Tibial nerve (tissue), 4 donors: ENCODE measurements at regions not wholly inside any gene's neighbourhood (a gene's known extent, or its start where the extent isn't known, plus 50 kb on each side); places are given as distances from the start of the nearest gene placed in this dataset.

Experiments
- DNase-seq, 2 donors: peaks; one replicate each; pipeline ENCODE4 v3.0.0-alpha.2; 2019; ENCODE audit warnings: low spot score in 2 of 2
- H3K27ac ChIP-seq, 4 donors: fragments of 200-600 bp; sonication (generic) in 3 of 4; one replicate each; pipeline ENCODE4 v1.5.1; 2017 to 2019; ENCODE audit warnings: mild to moderate bottlenecking in 1 of 4
- H3K27me3 ChIP-seq, 2 donors: fragments of 200-600 bp; sonication (generic) in 1 of 2; one replicate each; pipeline versions ENCODE4 v1.5.1 to v1.6.0; 2017 to 2019
- H3K36me3 ChIP-seq, 3 donors: fragments of 200-600 bp; sonication (generic); one replicate each; pipeline ENCODE4 v1.5.1; 2018 to 2019
- H3K4me1 ChIP-seq, 4 donors: fragments of 200-600 bp; sonication (generic) in 3 of 4; one replicate each; pipeline ENCODE4 v1.5.1; 2017 to 2019
- H3K4me3 ChIP-seq, 4 donors: fragments of 200-600 bp; sonication (generic) in 3 of 4; one replicate each; pipeline ENCODE4 v1.5.1; 2017 to 2019; ENCODE audit warnings: mild to moderate bottlenecking in 1 of 4, moderate library complexity in 1 of 4
- H3K9me3 ChIP-seq, 4 donors: fragments of 200-600 bp; sonication (generic) in 3 of 4; one replicate each; pipeline ENCODE4 v1.5.1; 2017 to 2019
- EP300 ChIP-seq, 2 donors: sonication (generic); formaldehyde crosslinking; IDR thresholded peaks; one replicate each; pipeline ENCODE4 v1.6.1; 2017; ENCODE audit warnings: antibody characterized with exemption in 2 of 2, mild to moderate bottlenecking in 1 of 2
- POLR2A ChIP-seq, 2 donors: fragments of 450-650 bp; IDR thresholded peaks; one replicate each; pipeline ENCODE4 v1.6.1; 2017; ENCODE audit warnings: antibody characterized with exemption in 2 of 2, mild to moderate bottlenecking in 2 of 2, moderate library complexity in 2 of 2
- WGBS, 2 donors: methylation state at CpG; one replicate each; pipeline ENCODE4 v1.1.5; 2018; 5-methylcytosine and 5-hydroxymethylcytosine counted together
- TF ChIP-seq, protein P1 (sequence below), 5 experiments: fragments of 200-600 bp in 3 of 5; fragments of 450-650 bp in 2 of 5; sonication (generic) in 3 of 5; IDR thresholded peaks; one replicate each; pipeline ENCODE4 v1.5.1; 2016 to 2019; ENCODE audit warnings: antibody characterized with exemption in 5 of 5, mild to moderate bottlenecking in 3 of 5, moderate library complexity in 2 of 5

DNA sequence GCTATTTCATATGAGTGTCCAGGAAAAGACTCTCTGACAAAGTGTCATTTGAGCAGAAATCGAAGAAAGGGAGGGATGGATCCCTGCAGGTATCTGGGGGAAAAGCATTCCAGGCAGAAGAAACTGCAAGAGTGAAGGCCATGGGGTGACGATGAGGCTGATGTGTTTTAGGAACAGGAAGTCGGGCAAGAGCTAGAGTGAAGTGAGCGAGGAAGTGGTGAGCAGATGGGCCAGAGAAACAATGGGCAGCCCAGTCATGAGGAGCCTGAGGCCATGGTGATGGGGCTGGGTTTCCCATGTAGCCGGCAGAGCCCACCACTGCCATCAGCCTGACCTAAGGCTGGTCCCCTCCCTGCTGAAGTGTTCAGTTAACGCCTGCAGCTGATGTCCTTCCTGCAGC, 150.2 kb downstream of the TNFSF13B start:
- Histone ChIP-seq H3K36me3 (no peaks in the 10 kb centered on the region), H3K4me1 (no peaks in the 10 kb centered on the region), H3K4me3 (no peak overlapping the region), H3K27me3 (no peaks in the 10 kb centered on the region), H3K27ac (no peak overlapping the region), H3K9me3 (no peaks in the 10 kb centered on the region)
- 64 to 74% methylated on average over 6 of the region's 6 CpGs for WGBS, 2 donors
- DNase-seq, result no peak
- TF ChIP-seq, protein P1, sequence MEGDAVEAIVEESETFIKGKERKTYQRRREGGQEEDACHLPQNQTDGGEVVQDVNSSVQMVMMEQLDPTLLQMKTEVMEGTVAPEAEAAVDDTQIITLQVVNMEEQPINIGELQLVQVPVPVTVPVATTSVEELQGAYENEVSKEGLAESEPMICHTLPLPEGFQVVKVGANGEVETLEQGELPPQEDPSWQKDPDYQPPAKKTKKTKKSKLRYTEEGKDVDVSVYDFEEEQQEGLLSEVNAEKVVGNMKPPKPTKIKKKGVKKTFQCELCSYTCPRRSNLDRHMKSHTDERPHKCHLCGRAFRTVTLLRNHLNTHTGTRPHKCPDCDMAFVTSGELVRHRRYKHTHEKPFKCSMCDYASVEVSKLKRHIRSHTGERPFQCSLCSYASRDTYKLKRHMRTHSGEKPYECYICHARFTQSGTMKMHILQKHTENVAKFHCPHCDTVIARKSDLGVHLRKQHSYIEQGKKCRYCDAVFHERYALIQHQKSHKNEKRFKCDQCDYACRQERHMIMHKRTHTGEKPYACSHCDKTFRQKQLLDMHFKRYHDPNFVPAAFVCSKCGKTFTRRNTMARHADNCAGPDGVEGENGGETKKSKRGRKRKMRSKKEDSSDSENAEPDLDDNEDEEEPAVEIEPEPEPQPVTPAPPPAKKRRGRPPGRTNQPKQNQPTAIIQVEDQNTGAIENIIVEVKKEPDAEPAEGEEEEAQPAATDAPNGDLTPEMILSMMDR (IDR thresholded peaks at IDR 0.05), result no peak
- no peak for TF ChIP-seq EP300 (IDR thresholded peaks at IDR 0.05)
- TF ChIP-seq POLR2A (IDR thresholded peaks at IDR 0.05), result no peak

DNA sequence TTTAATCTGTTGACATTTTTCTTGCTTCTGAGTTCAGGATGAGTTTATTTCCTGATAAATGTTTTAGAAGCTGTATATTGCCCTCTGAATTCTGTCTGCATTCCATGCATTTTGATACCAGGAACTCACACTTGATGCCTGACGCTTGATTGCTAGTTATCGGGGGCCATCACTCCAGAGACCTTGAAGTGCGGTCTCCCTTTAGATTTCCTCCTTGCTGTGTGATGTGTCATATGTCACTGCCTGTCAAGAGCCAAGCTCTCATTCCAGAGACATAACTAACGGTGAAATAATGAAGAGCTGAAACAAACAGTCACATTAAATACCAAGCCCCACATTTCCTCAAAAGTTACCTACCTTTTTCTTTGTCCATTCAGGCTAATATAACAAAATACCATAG, 155.5 kb downstream of the TNFSF13B start:
- no peak for DNase-seq
- TF ChIP-seq EP300 (IDR thresholded peaks at IDR 0.05) (no peak), POLR2A (IDR thresholded peaks at IDR 0.05) (no peak)
- TF ChIP-seq, protein P1 (IDR thresholded peaks at IDR 0.05), result no peak
- H3K4me1 ChIP-seq, result no peaks in the 10 kb centered on the region
- H3K9me3 ChIP-seq, result no peaks in the 10 kb centered on the region
- no peak overlapping the region for H3K27ac ChIP-seq
- WGBS, 2 donors, result 56 to 68% methylated on average over 4 of the region's 4 CpGs
- no peaks in the 10 kb centered on the region for H3K36me3 ChIP-seq
- H3K27me3 ChIP-seq, result no peaks in the 10 kb centered on the region
- no peak overlapping the region for H3K4me3 ChIP-seq

DNA sequence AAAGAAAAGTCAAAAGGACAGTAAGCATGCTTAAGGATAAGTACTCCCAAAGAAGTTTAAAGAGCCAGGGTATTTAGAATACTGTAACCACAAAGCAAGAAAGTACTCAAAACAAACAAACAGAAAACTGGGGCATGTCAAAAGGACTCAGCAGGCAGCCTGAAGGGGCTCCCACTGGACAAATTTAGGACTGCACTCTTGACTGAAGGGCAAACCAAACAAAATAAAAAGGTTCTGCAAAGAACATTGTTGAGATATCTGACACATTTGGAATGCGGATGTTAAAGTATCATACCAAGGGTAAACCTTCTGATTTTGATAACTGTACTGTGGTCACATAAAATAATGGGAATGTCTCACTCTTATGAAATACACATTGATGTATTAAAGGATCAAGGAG, 157.4 kb downstream of the TNFSF13B start:
- no peak overlapping the region for H3K27ac ChIP-seq
- H3K4me3 ChIP-seq, result no peak overlapping the region
- DNase-seq, result no peak
- no peaks in the 10 kb centered on the region for H3K9me3 ChIP-seq
- H3K4me1 ChIP-seq, result no peaks in the 10 kb centered on the region
- TF ChIP-seq POLR2A (IDR thresholded peaks at IDR 0.05), result no peak
- TF ChIP-seq, protein P1 (IDR thresholded peaks at IDR 0.05), result no peak
- TF ChIP-seq EP300 (IDR thresholded peaks at IDR 0.05), result no peak
- H3K36me3 ChIP-seq, result no peaks in the 10 kb centered on the region
- 54 to 80% methylated on average over 1 of the region's 1 CpG for WGBS, 2 donors
- no peaks in the 10 kb centered on the region for H3K27me3 ChIP-seq

DNA sequence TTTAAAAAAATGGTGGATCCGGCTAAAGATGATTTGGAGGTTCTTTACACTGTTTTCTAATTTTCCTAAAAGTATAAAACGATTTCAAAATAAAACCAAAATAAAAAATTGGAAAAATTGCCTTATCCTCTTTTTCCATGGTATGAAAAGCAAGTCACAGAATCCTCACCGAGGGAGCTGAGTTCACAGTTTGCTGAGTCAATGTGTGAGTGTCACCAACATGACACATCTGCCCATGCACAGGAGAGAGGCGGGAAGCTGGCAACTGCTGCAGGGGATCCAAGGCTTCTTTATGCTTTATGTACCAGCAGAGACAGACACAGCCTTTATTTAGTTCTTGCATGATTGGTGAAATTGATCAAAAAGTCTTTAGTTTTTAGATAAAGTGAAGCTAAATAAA, 157.8 kb downstream of the TNFSF13B start:
- Histone ChIP-seq H3K27me3 (no peaks in the 10 kb centered on the region), H3K9me3 (no peaks in the 10 kb centered on the region), H3K4me3 (no peak overlapping the region), H3K36me3 (no peaks in the 10 kb centered on the region), H3K4me1 (no peaks in the 10 kb centered on the region), H3K27ac (no peak overlapping the region)
- WGBS, 2 donors, result 68 to 72% methylated on average over 4 of the region's 4 CpGs
- TF ChIP-seq, protein P1 (IDR thresholded peaks at IDR 0.05), result no peak
- TF ChIP-seq EP300 (IDR thresholded peaks at IDR 0.05), result no peak
- no peak for TF ChIP-seq POLR2A (IDR thresholded peaks at IDR 0.05)
- DNase-seq, result no peak

DNA sequence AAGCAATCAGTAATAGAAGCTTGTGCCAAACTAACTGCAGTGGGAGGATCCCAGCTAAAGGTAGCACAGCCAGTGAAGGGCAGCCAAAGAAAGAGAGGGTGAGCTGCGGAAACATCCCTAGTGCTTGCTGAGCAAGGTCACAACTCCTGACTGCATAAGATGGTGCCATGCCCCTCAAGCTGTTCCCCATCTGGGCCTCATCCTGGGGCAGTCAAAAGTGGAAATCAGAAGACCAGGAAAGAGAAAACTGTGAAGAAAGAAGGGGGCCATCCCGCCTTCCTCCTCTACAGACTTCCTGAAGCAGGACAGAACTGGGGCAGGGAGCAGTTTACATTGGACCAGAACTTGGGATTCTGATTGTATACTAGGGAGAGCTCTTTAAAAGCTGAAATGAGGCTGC, 159.2 kb downstream of the TNFSF13B start:
- no peak for DNase-seq
- WGBS, 2 donors, result 87 to 93% methylated on average over 2 of the region's 2 CpGs
- no peaks in the 10 kb centered on the region for H3K4me1 ChIP-seq
- TF ChIP-seq, protein P1 (IDR thresholded peaks at IDR 0.05), result no peak
- TF ChIP-seq POLR2A (IDR thresholded peaks at IDR 0.05), result no peak
- TF ChIP-seq EP300 (IDR thresholded peaks at IDR 0.05), result no peak
- no peak overlapping the region for H3K4me3 ChIP-seq
- H3K9me3 ChIP-seq, result no peaks in the 10 kb centered on the region
- H3K27ac ChIP-seq, result no peak overlapping the region
- H3K27me3 ChIP-seq, result no peaks in the 10 kb centered on the region
- no peaks in the 10 kb centered on the region for H3K36me3 ChIP-seq
